HG03103 (cell line): ENCODE measurements at regions not wholly inside any gene's neighbourhood (a gene's known extent, or its start where the extent isn't known, plus 50 kb on each side); places are given as distances from the start of the nearest gene placed in this dataset.
A peak's percentile ranks its signal among the peaks of the same experiment; 100 is the strongest.

Source experiments
- ATAC-seq: cut with Tn5 transposase; IDR thresholded peaks from one replicate; pipeline ENCODE4 v1.9.1; 2021; ENCODE audit warnings: low read depth; ENCODE audit not compliant: unreplicated experiment

GRCh38 chr1:25028587-25028906, 98.5 kb upstream of the RUNX3 start:
- ATAC-seq = no peak

GRCh38 chr1:25027822-25028586, 97.9 kb upstream of the RUNX3 start:
- no peak for ATAC-seq

GRCh38 chr1:25026730-25027450, 96.8 kb upstream of the RUNX3 start:
- no peak for ATAC-seq

- no peak for ATAC-seq
Measured at GRCh38 chr1:25026304-25026703, 96.2 kb upstream of the RUNX3 start.

GRCh38 chr1:25024615-25025350, 94.7 kb upstream of the RUNX3 start:
- no peak for ATAC-seq

- ATAC-seq = no peak
Measured at GRCh38 chr1:25023826-25024225, 93.8 kb upstream of the RUNX3 start.

- no peak for ATAC-seq
Measured at GRCh38 chr1:25023190-25023578, 93.1 kb upstream of the RUNX3 start.

- ATAC-seq = peak; percentile 63
Measured at GRCh38 chr1:25022361-25023189, 92.5 kb upstream of the RUNX3 start.

- no peak for ATAC-seq
Measured at GRCh38 chr1:25021591-25022215, 91.6 kb upstream of the RUNX3 start.

GRCh38 chr1:25020851-25021590, 90.9 kb upstream of the RUNX3 start:
- ATAC-seq = no peak

GRCh38 chr1:25020173-25020845, 90.2 kb upstream of the RUNX3 start:
- no peak for ATAC-seq

- peak; percentile 36 for ATAC-seq
Measured at GRCh38 chr1:25019337-25020172, 89.5 kb upstream of the RUNX3 start.

GRCh38 chr1:25018943-25019336, 88.9 kb upstream of the RUNX3 start:
- ATAC-seq = no peak

- ATAC-seq = no peak
Measured at GRCh38 chr1:25018110-25018735, 88.1 kb upstream of the RUNX3 start.

GRCh38 chr1:25017436-25018109, 87.5 kb upstream of the RUNX3 start:
- ATAC-seq = no peak

GRCh38 chr1:25012966-25013962, 83.2 kb upstream of the RUNX3 start:
- no peak for ATAC-seq
